ENCODE measurements at regions not wholly inside any gene's neighbourhood (a gene's known extent, or its start where the extent isn't known, plus 50 kb on each side); places are given as distances from the start of the nearest gene placed in this dataset.

- FAIRE-seq (no peak), DNase-seq (ENCODE audit: low spot score) (no peak)
These were observed 82.3 kb upstream of the PHACTR2 start for GRCh38 chr6:143595251-143596036.

- FAIRE-seq, result no peak
- DNase-seq (ENCODE audit: low spot score), result no peak
These were observed 83.1 kb upstream of the PHACTR2 start for GRCh38 chr6:143594647-143595046.

GRCh38 chr6:143592335-143592734, 80.8 kb upstream of the FUCA2 start:
- no peak for FAIRE-seq

GRCh38 chr6:143591441-143591840, 79.9 kb upstream of the FUCA2 start:
- no peak for DNase-seq (ENCODE audit: low spot score)
- FAIRE-seq, result no peak

More at GRCh38 chr6:143592335-143592734, 80.8 kb upstream of the FUCA2 start:
- no peak for DNase-seq (ENCODE audit: low spot score)

- DNase-seq (ENCODE audit: low spot score), result no peak
- no peak for FAIRE-seq
These were observed 77.6 kb upstream of the FUCA2 start for GRCh38 chr6:143589162-143589561.

- FAIRE-seq, result no peak
- no peak for DNase-seq (ENCODE audit: low spot score)
These were observed 75.0 kb upstream of the FUCA2 start for GRCh38 chr6:143586557-143586956.

- no peak for DNase-seq (ENCODE audit: low spot score)
- FAIRE-seq, result no peak
These were observed 74.2 kb upstream of the FUCA2 start for GRCh38 chr6:143585716-143586115.

- FAIRE-seq, result no peak
- no peak for DNase-seq (ENCODE audit: low spot score)
These were observed 73.7 kb upstream of the FUCA2 start for GRCh38 chr6:143585241-143585640.

GRCh38 chr6:143583542-143584327, 72.2 kb upstream of the FUCA2 start:
- no peak for FAIRE-seq
- no peak for DNase-seq (ENCODE audit: low spot score)

GRCh38 chr6:143581835-143582480, 70.4 kb upstream of the FUCA2 start:
- DNase-seq (ENCODE audit: low spot score), result no peak

GRCh38 chr6:143579703-143580102, 68.2 kb upstream of the FUCA2 start:
- FAIRE-seq (no peak), DNase-seq (ENCODE audit: low spot score) (no peak)

More at GRCh38 chr6:143581835-143582480, 70.4 kb upstream of the FUCA2 start:
- FAIRE-seq, result no peak

GRCh38 chr6:143578054-143578453, 66.5 kb upstream of the FUCA2 start:
- DNase-seq (ENCODE audit: low spot score) (no peak), FAIRE-seq (no peak)

GRCh38 chr6:143575901-143576426, 64.4 kb upstream of the FUCA2 start:
- FAIRE-seq, result no peak
- no peak for DNase-seq (ENCODE audit: low spot score)

- DNase-seq (ENCODE audit: low spot score) (peak; percentile 76), FAIRE-seq (no peak)
These were observed 63.9 kb upstream of the FUCA2 start for GRCh38 chr6:143575440-143575839.

GRCh38 chr6:143570147-143570853, 58.8 kb upstream of the FUCA2 start:
- DNase-seq (ENCODE audit: low spot score), result no peak

GRCh38 chr6:143569040-143569439, 57.5 kb upstream of the FUCA2 start:
- FAIRE-seq, result peak; percentile 17
- DNase-seq (ENCODE audit: low spot score), result no peak

More at GRCh38 chr6:143570147-143570853, 58.8 kb upstream of the FUCA2 start:
- no peak for FAIRE-seq

- no peak for DNase-seq (ENCODE audit: low spot score)
- no peak for FAIRE-seq
These were observed 53.0 kb upstream of the FUCA2 start for GRCh38 chr6:143564484-143565017.

- DNase-seq (ENCODE audit: low spot score) (no peak), FAIRE-seq (no peak)
These were observed 50.6 kb upstream of the FUCA2 start for GRCh38 chr6:143562143-143562542.

All from urothelium cell line (cell line).